DOHH2 (cell line): ENCODE measurements at regions not wholly inside any gene's neighbourhood (a gene's known extent, or its start where the extent isn't known, plus 50 kb on each side); places are given as distances from the start of the nearest gene placed in this dataset.

ENCODE experiments used
- H3F3A ChIP-seq: fragments of 200-600 bp; sonication (generic), shearing (Covaris generic); 2 replicates; pipeline ENCODE4 v1.6.0; 2016; ENCODE audit warnings: antibody characterized with exemption, mild to moderate bottlenecking; ENCODE audit not compliant: control insufficient read depth, insufficient read depth
- H3K27ac ChIP-seq: fragments of 200-600 bp; sonication (generic); 2 replicates; pipeline ENCODE4 v1.5.1; 2014; ENCODE audit warnings: low read depth, mild to moderate bottlenecking, low read length, moderate library complexity
- H3K27me3 ChIP-seq: fragments of 200-600 bp; sonication (generic); 2 replicates; pipeline ENCODE4 v1.6.1; 2014; ENCODE audit warnings: mild to moderate bottlenecking, low read length, mixed read lengths; ENCODE audit not compliant: control insufficient read depth
- H3K36me3 ChIP-seq: fragments of 200-600 bp; sonication (generic); 2 replicates; pipeline ENCODE4 v1.6.1; 2014; ENCODE audit warnings: mild to moderate bottlenecking, low read length, moderate library complexity, mixed read lengths; ENCODE audit not compliant: control insufficient read depth
- H3K4me1 ChIP-seq: fragments of 200-600 bp; sonication (generic); 2 replicates; pipeline ENCODE4 v1.6.1; 2014; ENCODE audit warnings: mild to moderate bottlenecking, low read length, mixed read lengths; ENCODE audit not compliant: control insufficient read depth
- H3K4me2 ChIP-seq: fragments of 200-600 bp; sonication (generic); 2 replicates; pipeline ENCODE4 v1.6.0; 2014; ENCODE audit warnings: mild to moderate bottlenecking, low read length, moderate library complexity
- H3K4me3 ChIP-seq: fragments of 200-600 bp; sonication (generic); 2 replicates; pipeline ENCODE4 v1.5.1; 2014; ENCODE audit warnings: mild to moderate bottlenecking, low read length, mixed read lengths
- H3K79me2 ChIP-seq: fragments of 200-600 bp; sonication (generic); 2 replicates; pipeline ENCODE4 v1.6.1; 2014; ENCODE audit warnings: mild to moderate bottlenecking, low read length, mixed read lengths; ENCODE audit not compliant: control insufficient read depth
- H3K9me2 ChIP-seq: fragments of 200-600 bp; sonication (generic); replicated peaks from 2 replicates; pipeline ENCODE4 v1.6.1; 2014; ENCODE audit warnings: mild to moderate bottlenecking, low read length, mixed read lengths; ENCODE audit not compliant: control insufficient read depth
- H3K9me3 ChIP-seq: fragments of 200-600 bp; sonication (generic); 2 replicates; pipeline ENCODE4 v1.6.1; 2014; ENCODE audit warnings: antibody characterized with exemption, low read length, mixed read lengths; ENCODE audit not compliant: control insufficient read depth, insufficient read depth
- H4K20me1 ChIP-seq: fragments of 200-600 bp; sonication (generic); 2 replicates; pipeline ENCODE4 v1.6.0; 2014; ENCODE audit warnings: low read depth, mild to moderate bottlenecking, antibody characterized with exemption, low read length, moderate library complexity; ENCODE audit not compliant: control insufficient read depth, insufficient read depth
- EZH2phosphoT487 ChIP-seq: fragments of 200-600 bp; sonication (generic); IDR thresholded peaks from 2 replicates; pipeline ENCODE4 v1.6.1; 2017; ENCODE audit warnings: borderline replicate concordance, mild to moderate bottlenecking, antibody characterized with exemption, low read length, moderate library complexity, mixed read lengths
- TF ChIP-seq, protein P1 (sequence below): fragments of 200-600 bp; sonication (generic); IDR thresholded peaks from one replicate; pipeline ENCODE4 v1.5.1; 2014; ENCODE audit warnings: antibody characterized with exemption, mild to moderate bottlenecking, low read depth, low read length; ENCODE audit not compliant: poor library complexity, severe bottlenecking

GRCh38 chr6:150744522-150745260 is 120.8 kb upstream of the MTHFD1L start:
- Histone ChIP-seq H3K9me2 (no peaks in the 10 kb centered on the region), H3K79me2 (peaks cover 95% of the 10 kb centered on the region), H3K4me1 (peaks cover 17% of the 10 kb centered on the region), H3K4me3 (no peak overlapping the region), H3K27me3 (no peaks in the 10 kb centered on the region), H4K20me1 (no peaks in the 10 kb centered on the region; the same call in 1 of the 2 replicates), H3K9me3 (no peaks in the 10 kb centered on the region), H3K27ac (no peak overlapping the region), H3K36me3 (peaks cover 8% of the 10 kb centered on the region; the same call in 1 of the 2 replicates), H3K4me2 (no peak overlapping the region), H3F3A (no peaks in the 10 kb centered on the region)
- TF ChIP-seq, protein P1, sequence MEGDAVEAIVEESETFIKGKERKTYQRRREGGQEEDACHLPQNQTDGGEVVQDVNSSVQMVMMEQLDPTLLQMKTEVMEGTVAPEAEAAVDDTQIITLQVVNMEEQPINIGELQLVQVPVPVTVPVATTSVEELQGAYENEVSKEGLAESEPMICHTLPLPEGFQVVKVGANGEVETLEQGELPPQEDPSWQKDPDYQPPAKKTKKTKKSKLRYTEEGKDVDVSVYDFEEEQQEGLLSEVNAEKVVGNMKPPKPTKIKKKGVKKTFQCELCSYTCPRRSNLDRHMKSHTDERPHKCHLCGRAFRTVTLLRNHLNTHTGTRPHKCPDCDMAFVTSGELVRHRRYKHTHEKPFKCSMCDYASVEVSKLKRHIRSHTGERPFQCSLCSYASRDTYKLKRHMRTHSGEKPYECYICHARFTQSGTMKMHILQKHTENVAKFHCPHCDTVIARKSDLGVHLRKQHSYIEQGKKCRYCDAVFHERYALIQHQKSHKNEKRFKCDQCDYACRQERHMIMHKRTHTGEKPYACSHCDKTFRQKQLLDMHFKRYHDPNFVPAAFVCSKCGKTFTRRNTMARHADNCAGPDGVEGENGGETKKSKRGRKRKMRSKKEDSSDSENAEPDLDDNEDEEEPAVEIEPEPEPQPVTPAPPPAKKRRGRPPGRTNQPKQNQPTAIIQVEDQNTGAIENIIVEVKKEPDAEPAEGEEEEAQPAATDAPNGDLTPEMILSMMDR, result no peak
- TF ChIP-seq EZH2phosphoT487, result no peak

- no peak overlapping the region for H3K27ac ChIP-seq
- no peak overlapping the region for H3K4me3 ChIP-seq
- H3K4me1 ChIP-seq, result peaks cover 12% of the 10 kb centered on the region
- no peaks in the 10 kb centered on the region for H3K9me3 ChIP-seq
- H3K4me2 ChIP-seq, result no peak overlapping the region
- H3K9me2 ChIP-seq, result no peaks in the 10 kb centered on the region
- no peaks in the 10 kb centered on the region for H3K27me3 ChIP-seq
- H4K20me1 ChIP-seq, result no peaks in the 10 kb centered on the region; the same call in 1 of the 2 replicates
- peaks cover 8% of the 10 kb centered on the region for H3K36me3 ChIP-seq
- peaks cover 87% of the 10 kb centered on the region for H3K79me2 ChIP-seq
- TF ChIP-seq EZH2phosphoT487, result no peak
- TF ChIP-seq, protein P1, result no peak
- H3F3A ChIP-seq, result no peaks in the 10 kb centered on the region
Observed at GRCh38 chr6:150745896-150746295, 119.6 kb upstream of the MTHFD1L start.

DNA sequence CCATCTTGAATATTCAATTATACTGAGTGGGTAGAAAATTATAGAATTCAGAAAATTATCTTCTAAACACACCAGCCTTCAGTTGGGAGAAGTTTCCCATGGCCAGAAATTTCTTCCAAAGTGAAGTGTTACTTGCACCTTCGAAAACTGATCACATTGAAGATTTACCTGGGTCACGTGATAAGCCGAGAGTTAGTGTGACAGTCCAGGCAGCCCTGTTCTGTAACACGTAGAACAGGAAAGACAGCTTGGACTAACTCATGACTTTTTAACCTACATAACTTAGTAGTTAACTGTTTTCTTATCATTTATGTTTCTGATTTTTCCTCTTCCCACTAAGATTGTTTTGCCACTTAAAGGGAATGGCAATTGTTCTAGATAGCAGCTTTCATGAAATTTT is 118.3 kb upstream of the MTHFD1L start:
- no peaks in the 10 kb centered on the region for H3K9me3 ChIP-seq
- no peak overlapping the region for H3K4me2 ChIP-seq
- H3F3A ChIP-seq, result no peaks in the 10 kb centered on the region
- no peak for TF ChIP-seq EZH2phosphoT487
- TF ChIP-seq, protein P1, result no peak
- no peaks in the 10 kb centered on the region for H3K9me2 ChIP-seq
- H3K27ac ChIP-seq, result no peak overlapping the region
- H3K36me3 ChIP-seq, result peaks cover 4% of the 10 kb centered on the region
- H3K27me3 ChIP-seq, result no peaks in the 10 kb centered on the region
- no peaks in the 10 kb centered on the region; the same call in 1 of the 2 replicates for H4K20me1 ChIP-seq
- H3K79me2 ChIP-seq, result peaks cover 82% of the 10 kb centered on the region
- no peaks in the 10 kb centered on the region for H3K4me1 ChIP-seq
- no peak overlapping the region for H3K4me3 ChIP-seq
